ENCODE measurements at regions not wholly inside any gene's neighbourhood (a gene's known extent, or its start where the extent isn't known, plus 50 kb on each side); places are given as distances from the start of the nearest gene placed in this dataset.
A peak's percentile ranks its signal among the peaks of the same experiment; 100 is the strongest.

DNA sequence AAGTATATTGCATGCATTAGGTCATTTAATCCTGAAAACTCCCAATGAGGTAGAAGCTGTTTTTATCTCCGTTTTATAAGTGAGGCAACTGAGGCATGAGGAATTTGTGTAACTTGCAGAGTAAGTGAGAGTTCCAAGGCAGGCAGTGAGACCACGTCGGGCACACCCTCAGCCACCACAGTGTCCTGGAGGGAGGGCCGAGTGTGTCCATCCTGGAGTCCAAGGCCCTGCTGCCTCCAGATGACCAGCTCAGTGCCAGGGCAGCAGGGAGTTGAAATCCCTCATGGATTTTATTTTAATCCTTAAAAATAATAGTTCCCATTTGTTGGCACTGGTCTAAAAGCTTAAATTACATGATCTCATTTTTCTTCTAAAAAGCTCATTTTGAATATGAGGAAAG lies 104.6 kb upstream of the SMIM23 start:
- DNase-seq (ENCODE audit: low read depth): no peak
- H3K4me3 ChIP-seq (ENCODE audit: low read depth, low read length): no peak overlapping the region
- TF ChIP-seq, protein P1, sequence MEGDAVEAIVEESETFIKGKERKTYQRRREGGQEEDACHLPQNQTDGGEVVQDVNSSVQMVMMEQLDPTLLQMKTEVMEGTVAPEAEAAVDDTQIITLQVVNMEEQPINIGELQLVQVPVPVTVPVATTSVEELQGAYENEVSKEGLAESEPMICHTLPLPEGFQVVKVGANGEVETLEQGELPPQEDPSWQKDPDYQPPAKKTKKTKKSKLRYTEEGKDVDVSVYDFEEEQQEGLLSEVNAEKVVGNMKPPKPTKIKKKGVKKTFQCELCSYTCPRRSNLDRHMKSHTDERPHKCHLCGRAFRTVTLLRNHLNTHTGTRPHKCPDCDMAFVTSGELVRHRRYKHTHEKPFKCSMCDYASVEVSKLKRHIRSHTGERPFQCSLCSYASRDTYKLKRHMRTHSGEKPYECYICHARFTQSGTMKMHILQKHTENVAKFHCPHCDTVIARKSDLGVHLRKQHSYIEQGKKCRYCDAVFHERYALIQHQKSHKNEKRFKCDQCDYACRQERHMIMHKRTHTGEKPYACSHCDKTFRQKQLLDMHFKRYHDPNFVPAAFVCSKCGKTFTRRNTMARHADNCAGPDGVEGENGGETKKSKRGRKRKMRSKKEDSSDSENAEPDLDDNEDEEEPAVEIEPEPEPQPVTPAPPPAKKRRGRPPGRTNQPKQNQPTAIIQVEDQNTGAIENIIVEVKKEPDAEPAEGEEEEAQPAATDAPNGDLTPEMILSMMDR (conservative IDR thresholded peaks at IDR 0.05; ENCODE audit: low read depth, low read length): no peak

DNA sequence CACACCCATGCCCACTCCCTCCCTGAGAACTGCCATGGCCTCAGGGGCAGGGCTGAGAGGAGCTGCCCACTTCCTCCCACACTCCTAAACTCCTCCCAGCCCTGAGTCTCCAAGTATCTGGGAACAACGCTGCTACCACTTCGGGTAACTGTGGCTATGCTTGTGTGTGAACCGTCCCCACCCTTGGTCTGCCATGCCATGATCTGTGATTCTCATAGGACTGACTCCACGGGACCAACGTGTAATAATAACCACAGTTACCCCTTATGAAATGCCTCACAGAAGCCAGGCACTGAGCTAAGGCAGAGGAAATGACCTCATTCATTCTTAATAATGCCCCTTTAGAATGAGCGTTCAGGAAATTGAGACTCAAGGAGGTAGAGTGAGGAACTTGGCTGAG lies 103.9 kb upstream of the SMIM23 start:
- TF ChIP-seq, protein P1 (conservative IDR thresholded peaks at IDR 0.05; ENCODE audit: low read depth, low read length): no peak
- H3K4me3 ChIP-seq (ENCODE audit: low read depth, low read length): no peak overlapping the region
- DNase-seq (ENCODE audit: low read depth): peak; percentile 9

DNA sequence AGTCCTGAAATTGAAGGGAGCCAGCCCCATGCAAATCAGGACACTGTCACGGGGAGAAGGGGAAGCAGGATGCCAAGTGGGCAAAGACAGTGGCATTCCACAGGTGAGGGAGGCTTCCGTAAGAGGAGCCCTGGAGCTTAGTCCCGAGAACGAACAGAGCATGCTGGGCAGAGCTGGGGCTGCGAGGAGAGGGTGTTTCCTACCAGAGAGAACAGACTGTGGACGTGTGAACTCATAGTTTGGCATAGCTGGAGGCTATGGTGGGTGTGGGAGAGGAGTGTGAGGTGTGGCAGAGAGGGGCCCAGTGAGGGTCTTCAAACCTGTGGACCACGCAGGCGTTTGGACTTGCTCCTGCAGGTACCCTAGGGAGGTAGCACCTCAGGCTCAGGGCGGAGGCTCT lies 102.8 kb upstream of the SMIM23 start:
- no peak for DNase-seq (ENCODE audit: low read depth)
- TF ChIP-seq, protein P1 (conservative IDR thresholded peaks at IDR 0.05; ENCODE audit: low read depth, low read length): no peak
- H3K4me3 ChIP-seq (ENCODE audit: low read depth, low read length): no peak overlapping the region

DNA sequence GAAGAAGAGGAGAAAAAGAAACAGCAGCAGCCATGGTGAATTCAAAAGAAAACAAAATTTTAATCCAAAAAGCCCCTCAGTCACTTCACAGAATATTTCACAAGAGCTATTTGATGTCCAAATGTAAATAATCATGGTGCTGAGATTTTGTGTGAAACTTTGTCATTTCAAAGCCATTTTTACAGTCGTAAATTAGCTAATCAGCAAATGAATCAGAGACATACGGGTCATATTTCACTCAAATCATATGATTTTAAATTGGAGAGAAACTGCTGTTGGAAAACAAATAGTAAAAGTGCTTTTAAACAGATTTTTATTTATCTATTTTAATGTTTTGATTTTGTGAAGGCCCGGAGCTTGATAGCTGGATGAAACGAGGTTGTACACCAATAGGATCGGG lies 101.4 kb upstream of the SMIM23 start:
- TF ChIP-seq, protein P1 (conservative IDR thresholded peaks at IDR 0.05; ENCODE audit: low read depth, low read length): no peak
- no peak for DNase-seq (ENCODE audit: low read depth)
- H3K4me3 ChIP-seq (ENCODE audit: low read depth, low read length): no peak overlapping the region

DNA sequence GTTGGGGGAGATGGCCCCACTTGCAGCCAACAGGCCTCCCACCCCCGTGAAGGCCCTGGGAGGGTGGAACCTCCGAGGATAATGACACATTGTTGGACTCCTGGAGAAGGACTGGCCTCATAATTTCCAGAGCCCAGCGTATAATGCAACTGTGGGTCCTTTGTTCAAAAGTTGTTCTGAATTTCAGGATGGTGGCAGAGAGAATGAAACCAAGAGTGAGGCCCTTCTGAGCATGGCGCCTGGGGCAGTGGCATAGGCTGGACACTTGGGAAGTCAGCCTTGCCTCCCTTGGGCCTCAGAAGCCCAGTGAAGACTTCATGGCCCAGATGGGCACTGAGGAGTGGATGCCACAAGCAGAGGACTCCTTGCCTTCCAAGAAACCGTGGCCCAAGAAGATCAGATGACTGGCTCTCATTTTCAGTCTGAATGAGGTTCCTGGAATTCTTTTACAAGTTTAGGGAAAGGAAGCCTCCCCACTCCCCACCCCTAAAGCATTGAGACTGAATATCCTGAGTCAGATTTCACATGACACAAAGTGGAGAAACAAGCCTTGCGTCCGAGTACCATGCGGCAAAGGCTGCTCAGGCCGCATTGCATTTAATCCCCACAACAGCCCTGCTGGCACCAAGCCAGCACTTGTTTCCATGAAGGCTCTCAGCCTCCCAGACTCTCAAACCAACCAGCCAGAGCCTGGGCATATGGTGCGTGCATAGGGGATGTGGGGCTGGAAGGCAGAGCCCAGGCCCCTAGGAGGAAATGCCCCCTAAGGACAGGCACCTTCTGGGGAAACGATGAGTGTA lies 96.7 kb upstream of the SMIM23 start:
- TF ChIP-seq, protein P1 (conservative IDR thresholded peaks at IDR 0.05; ENCODE audit: low read depth, low read length): no peak
- no peak overlapping the region for H3K4me3 ChIP-seq (ENCODE audit: low read depth, low read length)
- no peak for DNase-seq (ENCODE audit: low read depth)

DNA sequence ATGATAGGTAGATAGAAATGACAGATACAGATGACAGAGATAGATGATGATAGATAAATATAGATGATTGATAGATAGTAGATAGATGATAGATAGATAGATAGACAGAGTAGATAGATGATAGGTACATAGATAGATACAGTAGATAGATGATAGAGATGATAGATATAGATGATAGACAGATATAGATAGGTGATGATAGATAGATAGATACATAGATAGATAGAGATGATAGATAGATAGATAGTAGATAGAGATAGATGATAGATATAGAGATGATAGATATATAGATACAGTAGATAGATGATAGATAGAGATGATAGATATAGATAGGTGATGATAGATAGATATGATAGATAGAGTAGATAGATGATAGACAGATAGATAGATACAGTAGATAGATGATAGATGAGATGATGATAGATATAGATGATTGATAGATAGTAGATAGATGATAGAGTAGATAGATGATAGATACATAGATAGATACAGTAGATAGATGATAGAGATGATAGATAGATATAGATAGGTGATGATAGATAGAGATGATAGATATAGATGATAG lies 95.7 kb upstream of the SMIM23 start:
- TF ChIP-seq, protein P1 (conservative IDR thresholded peaks at IDR 0.05; ENCODE audit: low read depth, low read length): no peak
- no peak for DNase-seq (ENCODE audit: low read depth)
- H3K4me3 ChIP-seq (ENCODE audit: low read depth, low read length): no peak overlapping the region

DNA sequence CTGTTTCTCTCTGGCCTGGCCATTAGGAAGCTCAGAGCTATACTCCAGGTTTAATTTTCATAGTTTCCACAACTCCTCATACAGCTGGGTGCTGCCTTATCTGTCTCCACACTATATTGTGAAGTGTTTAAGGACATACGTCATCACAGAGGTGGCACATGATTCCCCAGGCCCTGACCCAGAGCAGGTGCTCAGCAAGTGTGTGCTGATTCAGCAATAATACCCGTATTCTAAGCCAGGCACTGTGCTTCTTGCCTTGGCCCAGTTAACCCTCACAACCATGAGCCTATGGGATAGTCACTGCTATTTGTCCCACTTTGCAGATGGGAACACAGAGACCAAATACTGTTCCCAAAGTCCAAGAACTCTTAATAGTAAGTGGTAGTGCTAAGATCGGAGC lies 93.5 kb upstream of the SMIM23 start:
- H3K4me3 ChIP-seq (ENCODE audit: low read depth, low read length): no peak overlapping the region
- TF ChIP-seq, protein P1 (conservative IDR thresholded peaks at IDR 0.05; ENCODE audit: low read depth, low read length): no peak
- DNase-seq (ENCODE audit: low read depth): no peak
